GM18505 (cell line): ENCODE measurements at regions not wholly inside any gene's neighbourhood (a gene's known extent, or its start where the extent isn't known, plus 50 kb on each side); places are given as distances from the start of the nearest gene placed in this dataset.

Source experiments
- ATAC-seq: cut with Tn5 transposase; IDR thresholded peaks from one replicate; pipeline ENCODE4 v1.9.1; 2021; ENCODE audit not compliant: unreplicated experiment
- POLR2A ChIP-seq: IDR thresholded peaks from 4 replicates; pipeline ENCODE4 v1.6.1; 2011; ENCODE audit warnings: borderline replicate concordance; ENCODE audit not compliant: insufficient read depth, insufficient read length; ENCODE audit errors: extremely low read depth

GRCh38 chr5:125587631-125588030, 835.6 kb upstream of the GRAMD2B start:
- no peak for ATAC-seq
- TF ChIP-seq POLR2A, result no peak

- TF ChIP-seq POLR2A, result no peak
- ATAC-seq, result no peak
These were observed 830.4 kb upstream of the GRAMD2B start for GRCh38 chr5:125592856-125593255.

GRCh38 chr5:125595095-125595494, 828.1 kb upstream of the GRAMD2B start:
- no peak for ATAC-seq
- TF ChIP-seq POLR2A, result no peak

GRCh38 chr5:125595845-125596244, 827.4 kb upstream of the GRAMD2B start:
- no peak for ATAC-seq
- TF ChIP-seq POLR2A, result no peak

- ATAC-seq, result no peak
- no peak for TF ChIP-seq POLR2A
These were observed 825.9 kb upstream of the GRAMD2B start for GRCh38 chr5:125597338-125597737.

- ATAC-seq, result no peak
These were observed 822.6 kb upstream of the GRAMD2B start for GRCh38 chr5:125600559-125600958.

GRCh38 chr5:125602184-125602583, 821.0 kb upstream of the GRAMD2B start:
- no peak for ATAC-seq
- no peak for TF ChIP-seq POLR2A

More at GRCh38 chr5:125600559-125600958, 822.6 kb upstream of the GRAMD2B start:
- TF ChIP-seq POLR2A, result no peak

- no peak for ATAC-seq
- no peak for TF ChIP-seq POLR2A
These were observed 819.9 kb upstream of the GRAMD2B start for GRCh38 chr5:125603321-125603720.

GRCh38 chr5:125604104-125604503, 819.1 kb upstream of the GRAMD2B start:
- ATAC-seq, result no peak
- TF ChIP-seq POLR2A, result no peak

GRCh38 chr5:125607018-125607417, 816.2 kb upstream of the GRAMD2B start:
- no peak for ATAC-seq
- TF ChIP-seq POLR2A, result no peak

- no peak for TF ChIP-seq POLR2A
- ATAC-seq, result no peak
These were observed 814.2 kb upstream of the GRAMD2B start for GRCh38 chr5:125609011-125609410.

GRCh38 chr5:125610892-125611291, 812.3 kb upstream of the GRAMD2B start:
- ATAC-seq, result no peak
- no peak for TF ChIP-seq POLR2A

- ATAC-seq, result no peak
- no peak for TF ChIP-seq POLR2A
These were observed 811.7 kb upstream of the GRAMD2B start for GRCh38 chr5:125611541-125611940.

GRCh38 chr5:125612181-125612721, 811.0 kb upstream of the GRAMD2B start:
- ATAC-seq, result no peak
- TF ChIP-seq POLR2A, result no peak

GRCh38 chr5:125612776-125613175, 810.4 kb upstream of the GRAMD2B start:
- ATAC-seq, result no peak
- no peak for TF ChIP-seq POLR2A
